ENCODE measurements at regions not wholly inside any gene's neighbourhood (a gene's known extent, or its start where the extent isn't known, plus 50 kb on each side); places are given as distances from the start of the nearest gene placed in this dataset.

DNA sequence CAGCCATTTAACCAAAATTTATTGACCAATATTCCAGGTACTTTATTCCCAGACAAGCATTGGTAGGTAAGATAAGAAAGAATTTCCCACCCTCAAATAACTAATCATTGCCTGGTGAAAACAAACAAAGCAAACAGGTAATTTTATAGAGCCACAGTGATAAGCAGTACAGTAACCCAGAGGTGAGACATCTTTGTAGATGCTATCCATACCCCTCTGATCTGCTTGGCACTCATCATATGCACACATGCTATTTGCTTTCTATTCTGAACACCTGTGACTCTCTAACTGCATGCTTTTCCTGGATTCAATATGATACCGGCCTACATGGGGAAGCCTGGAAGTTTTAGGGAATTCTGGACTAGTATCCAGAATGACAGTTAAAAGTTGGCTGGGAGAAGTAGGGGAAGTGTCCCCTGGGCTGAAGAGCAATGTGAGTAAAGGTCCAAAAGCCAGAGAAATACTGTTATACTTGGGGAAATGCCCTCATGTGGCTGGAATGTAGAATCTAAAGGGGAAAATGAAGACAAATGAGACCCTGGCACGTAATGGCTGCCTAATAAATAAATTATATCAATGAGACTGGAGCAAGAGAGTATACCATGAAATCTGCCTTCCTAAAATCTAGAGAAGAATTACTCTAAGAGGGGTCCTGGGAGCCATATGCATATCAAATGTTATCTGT is 243.8 kb upstream of the ADAMTSL1 start:
- TF ChIP-seq, protein P1, sequence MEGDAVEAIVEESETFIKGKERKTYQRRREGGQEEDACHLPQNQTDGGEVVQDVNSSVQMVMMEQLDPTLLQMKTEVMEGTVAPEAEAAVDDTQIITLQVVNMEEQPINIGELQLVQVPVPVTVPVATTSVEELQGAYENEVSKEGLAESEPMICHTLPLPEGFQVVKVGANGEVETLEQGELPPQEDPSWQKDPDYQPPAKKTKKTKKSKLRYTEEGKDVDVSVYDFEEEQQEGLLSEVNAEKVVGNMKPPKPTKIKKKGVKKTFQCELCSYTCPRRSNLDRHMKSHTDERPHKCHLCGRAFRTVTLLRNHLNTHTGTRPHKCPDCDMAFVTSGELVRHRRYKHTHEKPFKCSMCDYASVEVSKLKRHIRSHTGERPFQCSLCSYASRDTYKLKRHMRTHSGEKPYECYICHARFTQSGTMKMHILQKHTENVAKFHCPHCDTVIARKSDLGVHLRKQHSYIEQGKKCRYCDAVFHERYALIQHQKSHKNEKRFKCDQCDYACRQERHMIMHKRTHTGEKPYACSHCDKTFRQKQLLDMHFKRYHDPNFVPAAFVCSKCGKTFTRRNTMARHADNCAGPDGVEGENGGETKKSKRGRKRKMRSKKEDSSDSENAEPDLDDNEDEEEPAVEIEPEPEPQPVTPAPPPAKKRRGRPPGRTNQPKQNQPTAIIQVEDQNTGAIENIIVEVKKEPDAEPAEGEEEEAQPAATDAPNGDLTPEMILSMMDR (IDR thresholded peaks at IDR 0.05; ENCODE audit: unreplicated experiment): no peak
- Mint-ChIP-seq H3K36me3 (ENCODE audit: low read depth, unreplicated experiment) (no peaks in the 10 kb centered on the region), H3K4me3 (ENCODE audit: unreplicated experiment) (no peak overlapping the region), H3K27ac (ENCODE audit: unreplicated experiment) (no peak overlapping the region), H3K9me3 (ENCODE audit: unreplicated experiment) (no peaks in the 10 kb centered on the region), H3K4me1 (ENCODE audit: unreplicated experiment) (peaks cover 8% of the 10 kb centered on the region), H3K27me3 (ENCODE audit: unreplicated experiment) (peaks cover 1% of the 10 kb centered on the region)
- no peak for DNase-seq (ENCODE audit: low spot score)

DNA sequence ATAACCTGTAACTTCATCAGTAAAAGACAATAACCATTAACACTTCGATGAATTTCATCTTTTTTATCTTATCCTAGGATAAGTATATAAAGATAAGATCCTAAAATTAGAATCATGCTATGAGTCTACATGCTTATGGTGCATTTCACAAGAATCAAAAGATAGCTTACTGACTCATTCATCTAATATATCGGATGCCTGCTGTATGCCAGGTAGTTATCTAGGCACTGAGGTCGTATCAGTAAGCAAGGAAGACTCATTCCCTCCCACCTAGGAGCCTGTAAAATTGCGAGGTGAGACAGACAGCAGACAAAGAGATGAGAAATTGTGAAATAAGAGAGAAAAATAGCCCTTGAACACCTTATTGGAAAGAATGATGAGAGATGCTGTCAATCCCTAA is 240.6 kb upstream of the ADAMTSL1 start:
- Mint-ChIP-seq H3K27me3 (ENCODE audit: unreplicated experiment) (peaks cover 1% of the 10 kb centered on the region), H3K4me1 (ENCODE audit: unreplicated experiment) (peaks cover 12% of the 10 kb centered on the region), H3K27ac (ENCODE audit: unreplicated experiment) (no peak overlapping the region), H3K9me3 (ENCODE audit: unreplicated experiment) (no peaks in the 10 kb centered on the region), H3K36me3 (ENCODE audit: low read depth, unreplicated experiment) (no peaks in the 10 kb centered on the region), H3K4me3 (ENCODE audit: unreplicated experiment) (no peak overlapping the region)
- DNase-seq (ENCODE audit: low spot score): no peak
- TF ChIP-seq, protein P1 (IDR thresholded peaks at IDR 0.05; ENCODE audit: unreplicated experiment): no peak

DNA sequence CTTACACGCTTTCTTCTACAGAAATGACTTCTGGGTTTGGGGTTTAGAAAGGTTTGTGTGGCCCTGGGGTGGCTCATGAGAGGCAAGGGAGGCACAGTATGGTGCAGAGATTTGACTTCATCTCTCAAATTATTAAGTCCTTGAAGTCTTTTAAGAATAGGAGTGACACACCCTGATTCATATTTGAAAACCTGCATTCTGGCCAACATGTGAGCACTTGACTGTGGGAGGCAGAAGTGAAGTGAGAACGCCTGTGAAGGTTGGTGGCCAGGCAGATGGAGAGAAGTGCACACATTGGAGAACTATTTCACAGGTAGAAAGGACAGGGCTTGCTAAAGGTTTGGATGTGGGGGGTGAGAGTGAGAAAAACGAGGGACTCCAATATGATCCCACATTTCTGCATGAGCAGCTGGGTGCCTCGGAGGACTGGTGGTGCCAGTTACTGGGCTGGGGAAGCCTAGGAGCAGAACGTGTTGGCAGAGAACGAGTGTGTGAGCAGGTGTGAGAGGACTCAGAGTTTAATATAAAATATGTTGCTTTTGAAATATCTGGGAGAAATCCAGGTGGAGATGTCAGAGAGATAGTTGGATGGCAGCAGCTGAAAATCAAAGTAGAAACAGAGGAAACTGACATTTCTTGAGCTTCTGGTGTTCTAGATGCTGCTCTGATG is 240.0 kb upstream of the ADAMTSL1 start:
- no peak for DNase-seq (ENCODE audit: low spot score)
- Mint-ChIP-seq H3K27me3 (ENCODE audit: unreplicated experiment) (peaks cover 1% of the 10 kb centered on the region), H3K9me3 (ENCODE audit: unreplicated experiment) (no peaks in the 10 kb centered on the region), H3K4me1 (ENCODE audit: unreplicated experiment) (peaks cover 13% of the 10 kb centered on the region), H3K4me3 (ENCODE audit: unreplicated experiment) (no peak overlapping the region), H3K27ac (ENCODE audit: unreplicated experiment) (no peak overlapping the region), H3K36me3 (ENCODE audit: low read depth, unreplicated experiment) (no peaks in the 10 kb centered on the region)
- TF ChIP-seq, protein P1 (IDR thresholded peaks at IDR 0.05; ENCODE audit: unreplicated experiment): no peak

DNA sequence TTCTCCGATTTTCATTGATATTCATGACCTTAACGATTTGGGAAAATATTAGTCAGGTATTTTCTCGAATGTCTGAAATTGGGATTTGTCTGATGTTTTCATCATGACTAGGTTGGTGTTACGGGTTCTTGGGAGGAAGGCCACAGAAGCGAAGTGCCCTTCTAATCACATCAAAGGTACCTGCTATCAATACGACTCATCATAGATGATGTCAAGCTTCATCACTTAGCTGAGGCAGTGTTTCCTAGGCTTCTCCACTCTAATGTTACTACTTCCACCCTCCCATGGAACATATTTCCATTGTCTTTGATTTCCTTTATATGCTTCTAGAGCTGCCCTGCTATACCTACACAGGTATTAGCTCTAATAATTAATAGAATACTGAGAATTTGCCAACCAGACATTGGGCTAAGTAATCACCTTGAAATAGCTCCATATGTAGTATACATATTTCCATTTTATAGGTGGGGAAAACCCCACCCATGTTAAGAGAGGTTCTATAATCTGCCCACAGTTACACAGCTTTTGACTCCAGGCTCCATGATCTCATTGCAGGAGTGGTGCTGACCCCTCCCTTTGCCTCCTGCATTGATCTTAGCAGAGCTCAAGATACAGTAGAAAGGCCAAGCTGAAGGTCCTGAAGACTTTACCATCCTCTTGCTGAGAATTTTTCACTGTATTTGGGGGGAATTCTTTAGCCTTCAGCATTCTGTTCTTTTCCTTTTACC is 238.6 kb upstream of the ADAMTSL1 start:
- TF ChIP-seq, protein P1 (IDR thresholded peaks at IDR 0.05; ENCODE audit: unreplicated experiment): no peak
- Mint-ChIP-seq H3K27ac (ENCODE audit: unreplicated experiment) (no peak overlapping the region), H3K27me3 (ENCODE audit: unreplicated experiment) (peaks cover 1% of the 10 kb centered on the region), H3K36me3 (ENCODE audit: low read depth, unreplicated experiment) (no peaks in the 10 kb centered on the region), H3K4me3 (ENCODE audit: unreplicated experiment) (no peak overlapping the region), H3K9me3 (ENCODE audit: unreplicated experiment) (no peaks in the 10 kb centered on the region), H3K4me1 (ENCODE audit: unreplicated experiment) (peaks cover 13% of the 10 kb centered on the region)
- no peak for DNase-seq (ENCODE audit: low spot score)

DNA sequence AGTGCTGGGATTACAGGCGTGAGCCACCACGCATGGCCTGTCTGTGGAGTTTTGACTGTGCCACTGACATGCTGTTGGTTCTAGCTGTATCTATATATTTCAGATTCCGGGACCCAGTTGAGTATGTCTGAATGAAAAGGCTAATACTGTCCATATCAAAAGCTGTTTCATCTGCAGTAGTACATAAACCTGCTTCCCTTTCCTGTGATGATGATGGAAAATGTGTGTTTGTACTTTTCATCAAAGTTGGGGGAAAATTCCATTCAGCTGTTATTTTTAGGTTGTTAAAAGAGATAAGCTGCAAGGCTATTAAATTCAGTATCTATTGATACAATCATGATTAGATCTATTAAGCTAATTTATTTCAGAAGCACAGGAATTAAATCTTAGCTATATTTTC is 237.6 kb upstream of the ADAMTSL1 start:
- Mint-ChIP-seq H3K4me1 (ENCODE audit: unreplicated experiment) (peaks cover 13% of the 10 kb centered on the region), H3K4me3 (ENCODE audit: unreplicated experiment) (no peak overlapping the region), H3K36me3 (ENCODE audit: low read depth, unreplicated experiment) (no peaks in the 10 kb centered on the region), H3K27me3 (ENCODE audit: unreplicated experiment) (peaks cover 1% of the 10 kb centered on the region), H3K27ac (ENCODE audit: unreplicated experiment) (no peak overlapping the region), H3K9me3 (ENCODE audit: unreplicated experiment) (no peaks in the 10 kb centered on the region)
- TF ChIP-seq, protein P1 (IDR thresholded peaks at IDR 0.05; ENCODE audit: unreplicated experiment): no peak
- DNase-seq (ENCODE audit: low spot score): no peak

Data from endothelial cell (in vitro differentiated cells).